ENCODE measurements at regions not wholly inside any gene's neighbourhood (a gene's known extent, or its start where the extent isn't known, plus 50 kb on each side); places are given as distances from the start of the nearest gene placed in this dataset.

- no peaks in the 10 kb centered on the region for H3K9me3 ChIP-seq (replicated peaks; ENCODE audit: control insufficient read depth, insufficient read depth, low read depth, low read length)
- H3K9ac ChIP-seq (ENCODE audit: insufficient read depth in 1 of 2, low read depth in 2 of 2, low read length in 2 of 2): no peak overlapping the region
- no peaks in the 10 kb centered on the region for H3K9me1 ChIP-seq (ENCODE audit: control insufficient read depth, insufficient read depth, low read length)
- H3K4me1 ChIP-seq (replicated peaks in 1 of 2; ENCODE audit: control insufficient read depth in 2 of 2, insufficient read depth in 2 of 2, low read length in 2 of 2): no peaks in the 10 kb centered on the region
- POLR2A ChIA-PET: no interaction called here
- CTCF ChIA-PET (ENCODE audit: low intra/inter-chr PET ratio): no interaction called here
- TF ChIP-seq NFE2 (IDR thresholded peaks at IDR 0.05; ENCODE audit: low read depth): peak; percentile 15; the same call in 1 of the 2 replicates
- TF ChIP-seq ZFP1 (CRISPR knock-in tag; IDR thresholded peaks at IDR 0.05): no peak
- peak in 1 of 2 experiments; percentile 85; a peak in 2 of 4 replicates for TF ChIP-seq TEAD1 (CRISPR knock-in tag; IDR thresholded peaks at IDR 0.05)
- no peak for TF ChIP-seq ZNF239 (CRISPR knock-in tag; IDR thresholded peaks at IDR 0.05)
- peak; percentile 14; the same call in 1 of the 2 replicates for TF ChIP-seq C11orf30 (IDR thresholded peaks at IDR 0.05; ENCODE audit: low read depth)
- H3K27ac ChIP-seq (ENCODE audit: extremely low read depth, low read depth, low read length): no peak overlapping the region
- DNase-seq (ENCODE audit: extremely low read depth in 1 of 4, low spot score in 3 of 4): no peak
- H4K20me1 ChIP-seq (replicated peaks; ENCODE audit: control insufficient read depth, insufficient read depth, low read length): no peaks in the 10 kb centered on the region
- H3K4me3 ChIP-seq: no peak overlapping the region
- no TSS peak for BruUV-seq (replicated peaks)
- intact Hi-C loops (cut with micrococcal nuclease) (no loop called here), in situ Hi-C loops (cut with MboI) (no loop called here)
- H3K27me3 ChIP-seq (ENCODE audit: control insufficient read depth in 2 of 2, insufficient read depth in 2 of 2, low read length in 2 of 2): no peaks in the 10 kb centered on the region
- H2AFZ ChIP-seq (ENCODE audit: low read depth, low read length): no peak overlapping the region
- ATAC-seq: no peak
- FAIRE-seq: no peak
- WGBS (ENCODE audit: insufficient coverage, low coverage, missing lambda C conversion rate): 0% methylated on average over 3 of the region's 3 CpGs
- H3K36me3 ChIP-seq (ENCODE audit: control insufficient read depth, insufficient read depth, low read length): no peaks in the 10 kb centered on the region
- no peak overlapping the region for H3K4me2 ChIP-seq (ENCODE audit: insufficient read depth, low read length)
- no peaks in the 10 kb centered on the region for H3K79me2 ChIP-seq (ENCODE audit: control insufficient read depth, insufficient read depth, low read length)
Measured at GRCh38 chr3:94887065-94887464, 824.2 kb downstream of the NSUN3 start.

- BruUV-seq (replicated peaks): no TSS peak
- Histone ChIP-seq H3K4me2 (ENCODE audit: insufficient read depth, low read length) (no peak overlapping the region), H4K20me1 (replicated peaks; ENCODE audit: control insufficient read depth, insufficient read depth, low read length) (no peaks in the 10 kb centered on the region), H3K79me2 (ENCODE audit: control insufficient read depth, insufficient read depth, low read length) (no peaks in the 10 kb centered on the region), H3K9ac (ENCODE audit: insufficient read depth in 1 of 2, low read depth in 2 of 2, low read length in 2 of 2) (no peak overlapping the region), H3K4me3 (no peak overlapping the region), H3K36me3 (ENCODE audit: control insufficient read depth, insufficient read depth, low read length) (no peaks in the 10 kb centered on the region), H2AFZ (ENCODE audit: low read depth, low read length) (no peak overlapping the region), H3K4me1 (replicated peaks in 1 of 2; ENCODE audit: control insufficient read depth in 2 of 2, insufficient read depth in 2 of 2, low read length in 2 of 2) (no peaks in the 10 kb centered on the region), H3K27me3 (ENCODE audit: control insufficient read depth in 2 of 2, insufficient read depth in 2 of 2, low read length in 2 of 2) (no peaks in the 10 kb centered on the region), H3K9me3 (replicated peaks; ENCODE audit: control insufficient read depth, insufficient read depth, low read depth, low read length) (no peaks in the 10 kb centered on the region), H3K27ac (ENCODE audit: extremely low read depth, low read depth, low read length) (no peak overlapping the region), H3K9me1 (ENCODE audit: control insufficient read depth, insufficient read depth, low read length) (no peaks in the 10 kb centered on the region)
- no peak for DNase-seq (ENCODE audit: extremely low read depth in 1 of 4, low spot score in 3 of 4)
- ChIA-PET POLR2A (no interaction called here), CTCF (ENCODE audit: low intra/inter-chr PET ratio) (no interaction called here)
- no peak for ATAC-seq
- TF ChIP-seq HINFP (tag; conservative IDR thresholded peaks at IDR 0.05; ENCODE audit: low read depth): no peak
- no peak for TF ChIP-seq MEF2A (IDR thresholded peaks at IDR 0.05; ENCODE audit: control insufficient read depth, low read depth, low read length)
- no peak for TF ChIP-seq ID3 (CRISPR knock-in tag; IDR thresholded peaks at IDR 0.05)
- TF ChIP-seq ID3 (tag; IDR thresholded peaks at IDR 0.05): no peak
- intact Hi-C loops (cut with micrococcal nuclease) (no loop called here), in situ Hi-C loops (cut with MboI) (no loop called here)
- no peak for FAIRE-seq
Measured at GRCh38 chr3:94896994-94897393, 834.1 kb downstream of the NSUN3 start.

Measured in K562 (cell line).